Astrocyte (in vitro differentiated cells and primary cell): ENCODE measurements at regions not wholly inside any gene's neighbourhood (a gene's known extent, or its start where the extent isn't known, plus 50 kb on each side); places are given as distances from the start of the nearest gene placed in this dataset.

Experiments used
- EZH2 ChIP-seq: IDR thresholded peaks from 2 replicates; pipeline ENCODE4 v1.6.1; 2012; ENCODE audit warnings: mild to moderate bottlenecking, low read length, inconsistent platforms; ENCODE audit not compliant: insufficient read depth
- TF ChIP-seq, protein P1 (sequence below): IDR thresholded peaks from 2 replicates; pipeline ENCODE4 v1.5.1; 2011; ENCODE audit warnings: low read depth, mild to moderate bottlenecking, inconsistent platforms, low read length, moderate library complexity; ENCODE audit not compliant: insufficient read depth

DNA sequence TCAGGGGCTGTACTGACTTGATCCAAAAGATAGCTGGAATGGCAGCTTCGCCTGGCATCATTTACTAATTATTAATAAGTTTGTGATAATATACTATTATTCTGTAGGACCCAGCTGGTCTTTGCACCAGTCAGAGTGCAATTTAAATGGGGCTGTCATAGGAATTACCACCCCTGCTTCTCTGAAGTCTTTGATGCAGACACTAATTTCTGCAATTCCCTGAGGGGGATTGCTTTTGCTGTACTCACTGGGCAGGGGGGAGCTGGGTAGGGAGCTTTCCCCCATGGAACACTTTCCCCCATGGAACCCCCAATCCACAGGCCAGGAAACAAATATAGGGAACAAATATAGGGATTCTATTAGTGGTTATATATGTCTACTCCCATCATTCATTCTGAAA lies 54.9 kb upstream of the TSKU start:
- no peak for TF ChIP-seq EZH2
- TF ChIP-seq, protein P1, sequence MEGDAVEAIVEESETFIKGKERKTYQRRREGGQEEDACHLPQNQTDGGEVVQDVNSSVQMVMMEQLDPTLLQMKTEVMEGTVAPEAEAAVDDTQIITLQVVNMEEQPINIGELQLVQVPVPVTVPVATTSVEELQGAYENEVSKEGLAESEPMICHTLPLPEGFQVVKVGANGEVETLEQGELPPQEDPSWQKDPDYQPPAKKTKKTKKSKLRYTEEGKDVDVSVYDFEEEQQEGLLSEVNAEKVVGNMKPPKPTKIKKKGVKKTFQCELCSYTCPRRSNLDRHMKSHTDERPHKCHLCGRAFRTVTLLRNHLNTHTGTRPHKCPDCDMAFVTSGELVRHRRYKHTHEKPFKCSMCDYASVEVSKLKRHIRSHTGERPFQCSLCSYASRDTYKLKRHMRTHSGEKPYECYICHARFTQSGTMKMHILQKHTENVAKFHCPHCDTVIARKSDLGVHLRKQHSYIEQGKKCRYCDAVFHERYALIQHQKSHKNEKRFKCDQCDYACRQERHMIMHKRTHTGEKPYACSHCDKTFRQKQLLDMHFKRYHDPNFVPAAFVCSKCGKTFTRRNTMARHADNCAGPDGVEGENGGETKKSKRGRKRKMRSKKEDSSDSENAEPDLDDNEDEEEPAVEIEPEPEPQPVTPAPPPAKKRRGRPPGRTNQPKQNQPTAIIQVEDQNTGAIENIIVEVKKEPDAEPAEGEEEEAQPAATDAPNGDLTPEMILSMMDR, result no peak
